Upper lobe of left lung (tissue), 6 donors: ENCODE measurements at regions not wholly inside any gene's neighbourhood (a gene's known extent, or its start where the extent isn't known, plus 50 kb on each side); places are given as distances from the start of the nearest gene placed in this dataset.
A peak's percentile ranks its signal among the peaks of the same experiment; 100 is the strongest.

ENCODE experiments used
- ATAC-seq, 2 donors: fragments of 200-7000 bp; cut with Tn5 transposase; one replicate each; pipeline ENCODE4 v1.9.1; 2022; ENCODE audit warnings: mild to moderate bottlenecking in 2 of 2, moderate library complexity in 2 of 2; ENCODE audit not compliant: low FRiP score in 2 of 2
- DNase-seq, 2 donors: peaks; one replicate each; pipeline ENCODE4 v3.0.0-alpha.2; 2019 to 2020
- H3K27ac ChIP-seq, 4 donors: fragments of 200-600 bp; sonication (generic); one replicate each; pipeline ENCODE4 v1.5.1; 2016 to 2019
- H3K27me3 ChIP-seq, 4 donors: fragments of 200-600 bp; sonication (generic); one replicate each; pipeline ENCODE4 v1.5.1; 2017 to 2019
- H3K36me3 ChIP-seq, 4 donors: fragments of 200-600 bp; sonication (generic); one replicate each; pipeline ENCODE4 v1.5.1; 2016 to 2019
- H3K4me1 ChIP-seq, 4 donors: fragments of 200-600 bp; sonication (generic); one replicate each; pipeline ENCODE4 v1.5.1; 2018 to 2019
- H3K4me3 ChIP-seq, 4 donors: fragments of 200-600 bp; sonication (generic); one replicate each; pipeline ENCODE4 v1.5.1; 2017 to 2019; ENCODE audit warnings: mild to moderate bottlenecking in 2 of 4, moderate library complexity in 1 of 4
- H3K9me3 ChIP-seq, 4 donors: fragments of 200-600 bp; sonication (generic); one replicate each; pipeline ENCODE4 v1.5.1; 2018 to 2019
- EP300 ChIP-seq, 4 donors: sonication (generic); formaldehyde crosslinking; IDR thresholded peaks; one replicate each; pipeline ENCODE4 v1.5.1; 2017; ENCODE audit warnings: antibody characterized with exemption in 4 of 4, control low read depth in 2 of 4
- POLR2A ChIP-seq, 4 donors: fragments of 450-650 bp; IDR thresholded peaks; one replicate each; pipeline ENCODE4 v1.5.1; 2016 to 2017; ENCODE audit warnings: antibody characterized with exemption in 4 of 4, mild to moderate bottlenecking in 2 of 4
- POLR2AphosphoS5 ChIP-seq, 2 donors: sonication (generic); formaldehyde crosslinking; IDR thresholded peaks; one replicate each; pipeline ENCODE4 v1.5.1; 2017; ENCODE audit warnings: antibody characterized with exemption in 2 of 2
- WGBS, 2 donors: methylation state at CpG; one replicate each; pipeline ENCODE4 v1.1.5; 2017 to 2018; 5-methylcytosine and 5-hydroxymethylcytosine counted together
- TF ChIP-seq, protein P1 (sequence below), 6 experiments: fragments of 450-650 bp in 4 of 6; fragments of 200-600 bp in 2 of 6; sonication (generic) in 2 of 6; IDR thresholded peaks; one replicate each; pipeline ENCODE4 v1.5.1; 2016 to 2019; ENCODE audit warnings: antibody characterized with exemption in 6 of 6
- donor health status: DM: no; HTN: no; CAD: no; lungs with moderate emphysema.
- donor health status: DM: no; HTN: yes; CAD: no; lungs with severe emphysema.

DNA sequence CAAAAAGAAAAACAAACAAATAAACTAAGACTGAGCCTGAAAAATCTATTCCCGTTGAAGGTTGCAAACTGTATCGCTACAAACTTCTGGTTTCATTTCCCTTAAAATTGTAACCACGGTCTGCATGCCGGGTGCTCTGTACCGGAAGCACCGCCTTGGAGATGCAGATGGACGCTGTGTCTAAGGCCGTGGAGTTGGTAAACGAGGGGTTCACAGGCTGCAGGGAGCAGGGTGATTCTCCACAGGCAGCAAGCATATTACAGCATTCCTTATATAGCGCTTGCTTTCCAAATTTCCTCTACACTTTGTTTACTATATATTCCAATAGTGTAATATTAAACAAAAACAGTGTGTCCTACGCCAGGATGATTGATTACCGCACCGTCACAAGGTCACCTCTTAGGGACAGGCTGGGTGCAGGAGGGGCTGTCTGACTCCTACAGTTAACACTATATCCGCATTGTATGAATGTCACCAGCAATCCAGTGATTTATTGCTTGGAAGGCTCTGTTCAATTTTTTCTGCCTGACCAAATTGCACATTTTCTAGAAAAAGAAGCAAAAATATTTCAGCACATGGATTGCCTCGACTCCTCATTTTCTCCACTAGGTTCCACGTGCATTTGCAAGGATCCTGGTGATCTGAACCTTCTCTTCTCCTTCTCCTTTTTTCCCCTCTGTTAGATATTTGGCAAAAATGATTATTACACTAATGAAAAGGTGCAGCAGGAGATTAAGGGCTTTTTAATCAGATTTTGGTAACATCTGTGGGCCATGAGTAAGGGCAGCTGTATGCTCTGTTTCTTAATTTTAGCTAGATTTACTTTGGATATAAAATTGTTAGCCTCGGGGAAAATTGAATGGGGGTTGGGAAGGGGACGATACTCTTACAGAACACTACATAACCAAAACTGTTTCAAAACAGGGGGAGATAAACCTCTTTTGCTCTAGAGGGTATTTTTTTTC lies 325.8 kb upstream of the MGMT start:
- DNase-seq, result no peak
- TF ChIP-seq POLR2AphosphoS5 (IDR thresholded peaks at IDR 0.05), result no peak
- no peak for TF ChIP-seq EP300 (IDR thresholded peaks at IDR 0.05)
- peak; percentile 22 to 68 for ATAC-seq
- 43% methylated on average over 18 of the region's 18 CpGs for WGBS, 2 donors
- Histone ChIP-seq H3K4me1 (no peaks in the 10 kb centered on the region), H3K27me3 (no peaks in the 10 kb centered on the region), H3K4me3 (no peak overlapping the region), H3K9me3 (no peaks in the 10 kb centered on the region), H3K27ac (no peak overlapping the region), H3K36me3 (no peaks in the 10 kb centered on the region)

- no peaks in the 10 kb centered on the region for H3K9me3 ChIP-seq
- no peaks in the 10 kb centered on the region for H3K4me1 ChIP-seq
- no peaks in the 10 kb centered on the region for H3K36me3 ChIP-seq
- H3K4me3 ChIP-seq, result no peak overlapping the region
- no peaks in the 10 kb centered on the region for H3K27me3 ChIP-seq
- no peak for ATAC-seq
- H3K27ac ChIP-seq, result no peak overlapping the region
- TF ChIP-seq, protein P1, sequence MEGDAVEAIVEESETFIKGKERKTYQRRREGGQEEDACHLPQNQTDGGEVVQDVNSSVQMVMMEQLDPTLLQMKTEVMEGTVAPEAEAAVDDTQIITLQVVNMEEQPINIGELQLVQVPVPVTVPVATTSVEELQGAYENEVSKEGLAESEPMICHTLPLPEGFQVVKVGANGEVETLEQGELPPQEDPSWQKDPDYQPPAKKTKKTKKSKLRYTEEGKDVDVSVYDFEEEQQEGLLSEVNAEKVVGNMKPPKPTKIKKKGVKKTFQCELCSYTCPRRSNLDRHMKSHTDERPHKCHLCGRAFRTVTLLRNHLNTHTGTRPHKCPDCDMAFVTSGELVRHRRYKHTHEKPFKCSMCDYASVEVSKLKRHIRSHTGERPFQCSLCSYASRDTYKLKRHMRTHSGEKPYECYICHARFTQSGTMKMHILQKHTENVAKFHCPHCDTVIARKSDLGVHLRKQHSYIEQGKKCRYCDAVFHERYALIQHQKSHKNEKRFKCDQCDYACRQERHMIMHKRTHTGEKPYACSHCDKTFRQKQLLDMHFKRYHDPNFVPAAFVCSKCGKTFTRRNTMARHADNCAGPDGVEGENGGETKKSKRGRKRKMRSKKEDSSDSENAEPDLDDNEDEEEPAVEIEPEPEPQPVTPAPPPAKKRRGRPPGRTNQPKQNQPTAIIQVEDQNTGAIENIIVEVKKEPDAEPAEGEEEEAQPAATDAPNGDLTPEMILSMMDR (IDR thresholded peaks at IDR 0.05), result no peak
- 71 to 85% methylated on average over 1 of the region's 1 CpG for WGBS, 2 donors
- DNase-seq, result no peak
Observed at GRCh38 chr10:129151281-129151680, 315.8 kb upstream of the MGMT start.

DNA sequence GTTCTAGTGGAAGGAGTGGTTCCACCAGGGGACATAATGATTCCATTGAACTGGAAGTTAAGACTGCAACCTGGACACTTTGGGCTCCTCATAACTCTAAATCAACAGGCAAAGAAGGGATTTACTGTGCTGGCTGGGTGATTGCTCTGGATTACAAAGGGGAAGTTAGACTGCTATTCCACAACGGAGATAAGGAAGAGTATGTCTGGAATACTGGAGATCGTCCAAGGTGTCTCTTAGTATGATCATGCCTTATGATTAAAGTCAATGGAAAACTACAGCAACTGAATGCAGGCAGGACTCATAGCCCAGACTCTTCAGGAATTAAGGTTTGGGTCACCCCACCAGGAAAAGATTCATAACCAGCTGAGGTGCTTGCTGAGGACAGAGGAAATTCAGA lies 310.6 kb upstream of the MGMT start:
- no peak overlapping the region for H3K4me3 ChIP-seq
- DNase-seq (no peak), ATAC-seq (no peak)
- H3K27ac ChIP-seq, result no peak overlapping the region
- TF ChIP-seq POLR2A (IDR thresholded peaks at IDR 0.05) (no peak), EP300 (IDR thresholded peaks at IDR 0.05) (no peak), POLR2AphosphoS5 (IDR thresholded peaks at IDR 0.05) (no peak)
- TF ChIP-seq, protein P1 (IDR thresholded peaks at IDR 0.05), result no peak
- no peaks in the 10 kb centered on the region for H3K36me3 ChIP-seq
- H3K4me1 ChIP-seq, result no peaks in the 10 kb centered on the region
- H3K27me3 ChIP-seq, result no peaks in the 10 kb centered on the region
- WGBS, 2 donors, result 71 to 84% methylated on average over 2 of the region's 2 CpGs
- H3K9me3 ChIP-seq, result no peaks in the 10 kb centered on the region

DNA sequence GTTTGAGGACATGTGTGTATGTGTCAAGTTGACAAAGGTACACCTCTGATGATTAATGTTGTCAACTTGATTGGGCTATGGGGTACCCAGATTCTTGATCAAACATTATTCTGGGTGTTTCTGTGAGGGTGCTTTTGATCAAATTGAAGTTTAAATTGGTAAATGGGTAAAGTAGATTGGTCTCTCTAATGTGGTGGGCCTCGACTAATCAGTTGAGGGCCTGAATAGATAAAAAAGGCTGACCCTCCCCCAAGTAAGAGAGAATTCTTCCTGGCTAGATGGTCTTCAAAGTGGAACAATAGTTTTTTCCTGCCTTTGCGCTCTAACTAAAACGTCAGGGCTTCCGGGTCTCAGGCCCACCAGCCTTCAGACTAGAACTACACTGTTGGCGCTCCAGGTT lies 309.9 kb upstream of the MGMT start:
- no peaks in the 10 kb centered on the region for H3K27me3 ChIP-seq
- H3K36me3 ChIP-seq, result no peaks in the 10 kb centered on the region
- WGBS, 2 donors, result 78 to 89% methylated on average over 5 of the region's 5 CpGs
- DNase-seq (no peak), ATAC-seq (no peak)
- no peak overlapping the region for H3K27ac ChIP-seq
- H3K4me1 ChIP-seq, result no peaks in the 10 kb centered on the region
- TF ChIP-seq POLR2A (IDR thresholded peaks at IDR 0.05) (no peak), EP300 (IDR thresholded peaks at IDR 0.05) (no peak), POLR2AphosphoS5 (IDR thresholded peaks at IDR 0.05) (no peak)
- TF ChIP-seq, protein P1 (IDR thresholded peaks at IDR 0.05), result no peak
- no peaks in the 10 kb centered on the region for H3K9me3 ChIP-seq
- no peak overlapping the region for H3K4me3 ChIP-seq

GRCh38 chr10:129161150-129161549 lies 305.9 kb upstream of the MGMT start:
- TF ChIP-seq EP300 (IDR thresholded peaks at IDR 0.05) (no peak), POLR2A (IDR thresholded peaks at IDR 0.05) (no peak), POLR2AphosphoS5 (IDR thresholded peaks at IDR 0.05) (no peak)
- TF ChIP-seq, protein P1 (IDR thresholded peaks at IDR 0.05), result no peak
- no peaks in the 10 kb centered on the region for H3K36me3 ChIP-seq
- H3K4me3 ChIP-seq, result no peak overlapping the region
- WGBS, 2 donors, result 26 to 39% methylated on average over 2 of the region's 2 CpGs
- no peaks in the 10 kb centered on the region for H3K4me1 ChIP-seq
- no peak for DNase-seq
- H3K27ac ChIP-seq, result no peak overlapping the region
- no peak for ATAC-seq
- H3K9me3 ChIP-seq, result no peaks in the 10 kb centered on the region
- no peaks in the 10 kb centered on the region for H3K27me3 ChIP-seq
